Bronchial epithelial cell (primary cell): ENCODE measurements at regions not wholly inside any gene's neighbourhood (a gene's known extent, or its start where the extent isn't known, plus 50 kb on each side); places are given as distances from the start of the nearest gene placed in this dataset.
"Not testable (repeated sequence)": the region's sequence is repeated elsewhere in the genome, so short reads cannot be mapped to it uniquely, and the experiment has no call there.

ENCODE experiments used
- DNase-seq: peaks from one replicate; pipeline ENCODE4 v3.0.0-alpha.2; 2010; ENCODE audit warnings: low read depth
- FAIRE-seq: peaks from 2 replicates; lab custom pipeline; 2011; peaks lifted over from hg19 to GRCh38; lab: Jason Lieb, UNC
- H3K27me3 ChIP-seq: 2 replicates; pipeline ENCODE4 v1.5.1; 2011; ENCODE audit warnings: low read length; ENCODE audit not compliant: control insufficient read depth, insufficient read depth
- H3K36me3 ChIP-seq: 2 replicates; pipeline ENCODE4 v1.5.1; 2011; ENCODE audit warnings: low read length; ENCODE audit not compliant: control insufficient read depth, insufficient read depth
- H3K4me3 ChIP-seq: 2 replicates; pipeline ENCODE4 v1.5.1; 2011; ENCODE audit warnings: mild to moderate bottlenecking, low read depth, low read length, control low read depth
- CTCF ChIP-seq: IDR thresholded peaks from 2 replicates; pipeline ENCODE4 v1.5.1; 2011; ENCODE audit warnings: mild to moderate bottlenecking, moderate library complexity, low read length, control low read depth, inconsistent platforms; ENCODE audit not compliant: insufficient read depth, severe bottlenecking

GRCh38 chr19:56912401-56913112, 72.0 kb upstream of the PEG3 start:
- Histone ChIP-seq H3K4me3 (no peak overlapping the region), H3K27me3 (no peaks in the 10 kb centered on the region), H3K36me3 (no peaks in the 10 kb centered on the region)
- no peak for TF ChIP-seq CTCF
- no peak for FAIRE-seq
- DNase-seq: no peak

GRCh38 chr19:56913113-56913455, 72.6 kb upstream of the PEG3 start:
- not testable (repeated sequence) for H3K4me3 ChIP-seq, H3K27me3 ChIP-seq, FAIRE-seq, DNase-seq, H3K36me3 ChIP-seq

- Histone ChIP-seq H3K36me3 (no peaks in the 10 kb centered on the region), H3K4me3 (no peak overlapping the region), H3K27me3 (no peaks in the 10 kb centered on the region)
- DNase-seq (no peak), FAIRE-seq (no peak)
- no peak for TF ChIP-seq CTCF
These were observed 76.0 kb upstream of the PEG3 start for GRCh38 chr19:56916528-56916927.

- H3K4me3 ChIP-seq: no peak overlapping the region
- H3K36me3 ChIP-seq: no peaks in the 10 kb centered on the region
- DNase-seq (no peak), FAIRE-seq (no peak)
- TF ChIP-seq CTCF: no peak
- no peaks in the 10 kb centered on the region for H3K27me3 ChIP-seq
These were observed 77.0 kb upstream of the PEG3 start for GRCh38 chr19:56917529-56917928.

GRCh38 chr19:56917998-56918397, 77.5 kb upstream of the PEG3 start:
- H3K36me3 ChIP-seq: no peaks in the 10 kb centered on the region
- no peak for FAIRE-seq
- H3K4me3 ChIP-seq: no peak overlapping the region
- TF ChIP-seq CTCF: no peak
- no peaks in the 10 kb centered on the region for H3K27me3 ChIP-seq
- no peak for DNase-seq

GRCh38 chr19:56918682-56919307, 78.3 kb upstream of the PEG3 start:
- no peaks in the 10 kb centered on the region for H3K27me3 ChIP-seq

More at GRCh38 chr19:56918682-56919307, 78.3 kb upstream of the PEG3 start:
- DNase-seq: no peak
- Histone ChIP-seq H3K4me3 (no peak overlapping the region), H3K36me3 (no peaks in the 10 kb centered on the region)
- FAIRE-seq: no peak
- no peak for TF ChIP-seq CTCF
